Chondrocyte (in vitro differentiated cells): ENCODE measurements at regions not wholly inside any gene's neighbourhood (a gene's known extent, or its start where the extent isn't known, plus 50 kb on each side); places are given as distances from the start of the nearest gene placed in this dataset.

Experiments used
- DNase-seq: peaks from one replicate; pipeline ENCODE4 v3.0.0; 2021; ENCODE audit warnings: mixed read lengths, low spot score
- H3K27ac Mint-ChIP-seq: one replicate; pipeline ENCODE4 v1.8.0; 2021; ENCODE audit warnings: mild to moderate bottlenecking, moderate library complexity, mixed read lengths; ENCODE audit not compliant: unreplicated experiment
- H3K27me3 Mint-ChIP-seq: 2 replicates; pipeline ENCODE4 v1.8.0; 2021; ENCODE audit warnings: low read depth, mixed read lengths
- H3K36me3 Mint-ChIP-seq: 2 replicates; pipeline ENCODE4 v1.8.0; 2021; ENCODE audit warnings: low read depth, mixed read lengths
- H3K4me1 Mint-ChIP-seq: 2 replicates; pipeline ENCODE4 v1.8.0; 2021; ENCODE audit warnings: low read depth, mild to moderate bottlenecking, mixed read lengths
- H3K4me3 Mint-ChIP-seq: one replicate; pipeline ENCODE4 v1.8.0; 2021; ENCODE audit warnings: mild to moderate bottlenecking, moderate library complexity, mixed read lengths; ENCODE audit not compliant: unreplicated experiment
- H3K9me3 Mint-ChIP-seq: 2 replicates; pipeline ENCODE4 v1.8.0; 2021; ENCODE audit warnings: low read depth, mixed read lengths
- CTCF ChIP-seq: fragments of 200-600 bp; sonication (generic); IDR thresholded peaks from 2 replicates; pipeline ENCODE4 v1.5.0; 2021; ENCODE audit warnings: antibody characterized with exemption, mild to moderate bottlenecking, moderate library complexity

- Mint-ChIP-seq H3K27me3 (peaks cover 9% of the 10 kb centered on the region), H3K36me3 (no peaks in the 10 kb centered on the region), H3K4me3 (no peak overlapping the region), H3K27ac (no peak overlapping the region), H3K4me1 (no peaks in the 10 kb centered on the region), H3K9me3 (no peaks in the 10 kb centered on the region)
- no peak for TF ChIP-seq CTCF
- DNase-seq = no peak
Measured at GRCh38 chr6:90719321-90720195, 132.7 kb upstream of the MAP3K7 start.

- no peak for DNase-seq
- H3K27me3 Mint-ChIP-seq = peaks cover 17% of the 10 kb centered on the region
- H3K4me3 Mint-ChIP-seq = no peak overlapping the region
- H3K36me3 Mint-ChIP-seq = no peaks in the 10 kb centered on the region
- no peaks in the 10 kb centered on the region for H3K4me1 Mint-ChIP-seq
- no peaks in the 10 kb centered on the region for H3K9me3 Mint-ChIP-seq
- no peak for TF ChIP-seq CTCF
- H3K27ac Mint-ChIP-seq = no peak overlapping the region
Measured at GRCh38 chr6:90716376-90716775, 129.5 kb upstream of the MAP3K7 start.

GRCh38 chr6:90715093-90715655 is 128.3 kb upstream of the MAP3K7 start:
- Mint-ChIP-seq H3K4me1 (no peaks in the 10 kb centered on the region), H3K27ac (no peak overlapping the region), H3K36me3 (no peaks in the 10 kb centered on the region), H3K4me3 (no peak overlapping the region), H3K27me3 (peaks cover 20% of the 10 kb centered on the region), H3K9me3 (no peaks in the 10 kb centered on the region)
- no peak for TF ChIP-seq CTCF
- no peak for DNase-seq

GRCh38 chr6:90714319-90714718 is 127.4 kb upstream of the MAP3K7 start:
- no peaks in the 10 kb centered on the region for H3K9me3 Mint-ChIP-seq
- TF ChIP-seq CTCF = no peak
- no peak overlapping the region for H3K4me3 Mint-ChIP-seq
- H3K27me3 Mint-ChIP-seq = peaks cover 20% of the 10 kb centered on the region
- H3K36me3 Mint-ChIP-seq = no peaks in the 10 kb centered on the region
- no peak overlapping the region for H3K27ac Mint-ChIP-seq
- no peaks in the 10 kb centered on the region for H3K4me1 Mint-ChIP-seq
- no peak for DNase-seq

GRCh38 chr6:90712114-90712513 is 125.2 kb upstream of the MAP3K7 start:
- Mint-ChIP-seq H3K4me1 (no peaks in the 10 kb centered on the region), H3K36me3 (no peaks in the 10 kb centered on the region), H3K27ac (no peak overlapping the region), H3K9me3 (no peaks in the 10 kb centered on the region), H3K4me3 (no peak overlapping the region), H3K27me3 (peaks cover 19% of the 10 kb centered on the region)
- DNase-seq = no peak
- no peak for TF ChIP-seq CTCF
